Embryonic facial prominence (tissue), 1 donor: ENCODE measurements at regions not wholly inside any gene's neighbourhood (a gene's known extent, or its start where the extent isn't known, plus 50 kb on each side); places are given as distances from the start of the nearest gene placed in this dataset.

Experiments used
- DNase-seq: peaks from one replicate; pipeline ENCODE4 v3.0.0-alpha.2; 2016; ENCODE audit errors: extremely low spot score

DNA sequence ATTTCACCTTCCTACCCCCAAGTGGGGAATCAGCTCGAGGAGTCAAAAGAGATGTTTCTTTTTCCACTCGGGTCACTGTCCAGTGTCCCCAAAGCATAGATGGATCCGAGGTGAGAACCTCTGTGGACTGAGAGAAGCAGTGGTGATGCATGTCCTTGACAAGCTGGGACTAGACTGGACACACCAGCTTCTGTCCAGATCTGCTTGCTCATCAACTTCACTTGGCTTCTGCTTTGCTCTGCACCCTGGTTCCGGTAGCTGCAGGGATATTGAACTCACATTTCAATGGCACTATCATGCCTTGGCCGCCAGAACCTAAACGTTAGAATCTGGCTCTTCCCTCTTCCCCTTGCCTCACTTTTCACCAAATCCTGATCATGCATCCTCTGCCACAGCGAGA lies 50.3 kb upstream of the CXCL12 start:
- no peak for DNase-seq

DNA sequence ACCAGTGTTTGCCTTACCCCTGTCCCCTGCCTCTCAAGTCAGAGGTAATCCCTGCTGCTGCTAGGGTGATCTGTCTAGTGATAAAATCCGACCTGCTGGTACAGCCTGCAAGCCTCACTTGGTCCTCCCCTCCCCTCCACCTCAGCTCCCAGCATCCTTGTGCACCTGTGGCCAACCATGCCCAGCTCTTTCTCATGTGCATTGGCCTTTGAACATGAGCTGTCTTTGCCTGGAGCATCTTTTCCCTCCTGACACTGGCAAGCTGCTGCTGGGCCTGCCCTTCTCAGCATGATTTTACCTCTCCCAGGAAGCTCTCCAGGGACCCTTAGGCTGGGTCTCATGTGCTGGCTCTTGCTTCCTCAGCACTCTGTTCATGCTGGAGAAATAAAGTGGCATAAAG lies 51.3 kb upstream of the CXCL12 start:
- DNase-seq = no peak

DNA sequence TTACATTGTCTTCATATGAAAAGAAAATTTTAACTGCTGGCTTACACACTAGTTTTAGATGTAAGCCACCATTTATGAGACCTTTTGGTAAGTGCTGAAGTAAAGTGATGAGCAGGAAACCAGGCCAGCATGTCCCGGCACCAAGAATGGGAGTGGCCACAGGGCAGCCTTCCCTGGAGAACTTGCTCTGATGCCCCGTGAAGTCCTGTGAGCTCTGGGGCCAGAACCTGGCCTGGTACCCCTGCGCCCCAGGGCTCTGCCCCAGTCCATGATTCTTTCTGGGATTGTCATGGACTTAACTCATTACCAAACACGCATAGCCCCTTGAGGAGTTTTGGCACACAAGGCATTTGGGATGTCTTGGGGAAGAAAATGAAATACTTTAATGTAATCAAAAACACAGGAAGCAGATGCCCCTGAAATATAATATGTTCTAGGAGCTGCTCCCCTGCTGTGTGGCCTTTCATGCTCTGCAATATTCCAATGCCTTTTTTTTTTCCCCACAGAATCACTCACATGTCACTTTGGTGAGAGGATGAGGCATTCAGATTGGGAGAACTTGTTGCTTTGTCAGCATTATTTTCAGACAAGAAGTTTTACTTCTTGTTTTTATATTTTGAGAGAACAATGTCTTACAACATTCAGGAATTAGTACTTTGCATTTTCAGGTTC lies 53.1 kb upstream of the CXCL12 start:
- no peak for DNase-seq

DNA sequence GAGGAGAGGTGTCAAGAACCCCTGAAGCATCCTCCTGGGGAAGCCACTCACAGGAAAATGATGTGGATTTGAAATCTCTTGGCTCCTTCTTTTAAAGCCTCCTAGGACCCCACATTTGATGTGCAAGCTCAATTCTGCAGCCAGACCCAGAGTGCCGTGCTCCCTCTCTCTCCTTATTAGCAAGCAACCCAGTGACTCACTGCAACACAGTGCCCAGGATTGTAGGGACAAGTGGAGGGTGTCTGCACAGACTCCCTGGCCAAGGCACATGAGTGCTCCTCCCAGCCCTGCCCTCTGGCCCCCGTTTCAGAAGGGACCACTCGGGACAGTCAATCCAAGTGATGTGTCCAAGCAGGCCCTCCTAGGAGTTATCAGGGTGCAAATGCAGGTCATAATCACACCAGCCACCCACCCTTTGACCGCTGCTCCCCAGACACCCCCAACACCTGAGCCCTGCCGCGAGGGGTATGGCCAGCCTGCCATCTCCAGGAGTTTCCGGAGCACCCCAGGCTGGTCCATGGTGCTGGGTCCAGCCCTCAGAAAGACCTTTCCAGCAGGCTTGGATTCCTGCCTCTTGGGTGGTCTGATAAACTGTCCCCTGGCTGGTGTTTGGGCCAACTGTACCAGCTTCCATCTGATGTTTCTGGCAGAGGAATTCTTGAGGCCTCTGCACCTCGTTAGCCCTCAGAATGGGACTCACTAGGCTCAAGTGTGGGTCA lies 54.5 kb upstream of the CXCL12 start:
- no peak for DNase-seq

DNA sequence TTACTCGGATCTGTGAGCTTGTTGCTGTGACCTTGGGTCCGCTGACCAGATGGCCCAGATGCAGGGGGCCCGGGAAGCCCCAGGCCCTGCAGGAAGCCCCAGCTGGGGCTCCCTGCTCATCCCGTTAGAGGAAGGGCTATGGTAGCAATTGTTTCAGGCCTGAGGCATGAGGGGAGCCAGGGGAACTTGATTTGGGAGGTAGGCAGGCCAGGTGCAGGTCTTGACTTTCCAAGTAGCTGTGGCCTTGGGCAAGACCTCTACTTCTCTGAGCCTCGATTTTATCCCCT lies 55.0 kb upstream of the CXCL12 start:
- DNase-seq = no peak

DNA sequence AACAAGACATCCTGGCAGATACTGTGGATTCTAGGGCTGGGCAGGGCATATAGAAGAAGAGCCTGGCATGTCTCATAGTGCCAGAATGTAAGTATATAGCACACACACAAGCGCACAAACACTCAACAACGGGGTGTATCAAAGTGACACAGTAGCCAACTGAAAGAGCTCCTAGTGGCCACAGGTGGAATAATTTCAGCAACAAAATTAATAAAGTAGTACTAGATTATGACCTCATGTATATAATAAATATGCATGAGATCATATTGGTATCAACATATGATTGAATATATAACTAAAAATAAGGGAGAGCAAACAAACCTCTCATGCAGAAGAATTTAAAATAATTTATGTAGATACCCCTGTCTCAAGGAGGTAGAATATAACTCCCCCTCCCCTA lies 72.4 kb upstream of the CXCL12 start:
- DNase-seq = no peak

DNA sequence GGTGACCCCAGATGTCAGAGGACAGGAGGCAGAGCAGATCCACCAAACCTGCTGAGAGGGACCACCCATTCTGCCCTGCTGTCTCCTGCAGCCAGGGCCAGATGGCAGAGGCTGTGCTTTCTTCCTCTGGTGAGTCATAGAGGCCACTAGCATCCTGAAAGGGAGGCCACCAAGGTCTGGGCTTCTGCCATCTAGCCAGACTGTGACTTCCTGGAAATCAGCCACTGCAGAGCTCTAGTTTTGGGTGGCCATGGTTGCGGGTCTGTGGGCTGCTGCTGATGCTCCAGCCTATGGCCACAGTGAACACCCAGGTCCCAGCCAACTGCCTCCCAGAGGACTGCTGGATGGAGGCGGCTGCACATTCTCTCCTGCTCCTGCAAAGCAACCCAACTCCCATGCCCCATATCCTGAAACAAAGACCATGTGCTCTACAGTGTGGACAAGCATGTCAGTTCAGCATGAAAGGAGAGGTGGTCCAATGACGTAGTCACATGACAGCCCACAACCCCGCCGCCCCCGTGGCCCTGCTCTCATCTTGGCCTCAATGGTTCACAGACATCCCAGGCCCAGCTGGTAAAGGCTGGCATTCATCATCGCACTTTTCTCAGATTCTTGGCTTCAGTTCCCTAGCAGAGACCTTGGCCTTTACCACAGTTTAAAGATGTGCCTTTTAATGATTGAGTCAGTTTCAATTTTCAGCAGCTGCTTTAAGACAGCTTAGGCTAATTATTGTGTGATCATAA lies 73.9 kb upstream of the CXCL12 start:
- DNase-seq = no peak

DNA sequence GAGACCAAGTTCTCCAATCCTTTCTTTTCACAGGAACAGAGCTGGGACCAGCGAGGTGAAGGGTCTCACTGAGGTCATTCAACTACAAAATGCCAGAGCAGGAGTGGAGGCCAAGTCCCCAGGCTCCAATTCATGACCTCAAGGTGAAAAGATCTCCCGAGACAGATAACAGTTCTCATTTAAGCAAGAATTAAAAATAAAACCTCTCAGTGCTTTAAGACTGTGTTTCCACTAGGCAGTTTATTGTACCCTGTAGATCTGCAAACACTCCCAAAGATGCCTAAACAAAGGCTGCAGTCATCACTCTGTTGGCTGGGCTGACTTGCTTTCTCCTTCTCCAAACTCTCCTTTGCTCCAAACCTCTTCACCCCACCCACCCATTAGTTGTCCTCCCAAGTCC lies 74.8 kb upstream of the CXCL12 start:
- DNase-seq = no peak

DNA sequence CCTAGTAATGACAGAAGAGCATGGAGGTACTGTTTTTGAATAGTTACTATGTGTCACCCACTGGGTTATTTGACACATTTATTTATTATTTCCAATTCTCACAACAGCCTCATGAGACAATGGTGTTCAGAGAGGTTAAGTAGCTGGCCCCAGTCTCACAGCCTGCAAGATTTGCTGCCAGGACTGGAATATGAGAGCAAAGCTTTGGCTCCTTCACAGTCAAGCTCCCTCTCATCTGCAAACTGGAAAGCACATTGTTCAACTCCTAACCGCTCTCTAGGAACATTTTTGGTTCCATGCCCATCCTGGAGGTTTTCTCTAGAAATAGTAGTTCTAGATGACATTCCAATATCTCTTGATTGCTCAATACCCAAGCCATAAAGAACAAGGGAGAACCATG lies 75.5 kb upstream of the CXCL12 start:
- no peak for DNase-seq

DNA sequence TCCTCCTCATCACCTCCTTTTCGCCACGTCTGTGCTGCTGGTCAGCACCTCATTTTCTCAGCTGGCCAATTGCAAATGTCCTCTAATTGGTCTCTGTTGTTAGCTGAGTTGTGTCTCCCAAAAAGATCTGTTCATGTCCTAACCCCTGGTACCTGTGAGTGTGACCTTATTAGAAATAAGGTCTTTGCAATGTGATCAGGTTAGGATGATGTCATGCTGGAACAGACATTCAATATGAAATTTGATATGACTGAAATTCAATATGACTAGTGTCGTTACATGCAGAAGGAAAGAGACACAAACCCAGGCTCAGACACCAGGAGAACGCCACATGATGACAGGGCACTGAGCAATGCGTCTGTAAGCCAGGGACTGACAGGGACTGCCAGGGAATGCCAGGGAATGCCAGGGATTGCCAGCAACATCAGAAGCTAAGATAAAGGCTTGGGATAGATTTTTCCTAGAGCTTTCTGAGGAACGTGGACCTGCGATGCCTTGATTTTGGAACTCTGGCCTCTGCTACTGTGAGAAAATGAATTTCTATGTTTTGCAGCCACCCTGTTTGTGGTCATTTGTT lies 77.5 kb upstream of the CXCL12 start:
- DNase-seq = no peak

DNA sequence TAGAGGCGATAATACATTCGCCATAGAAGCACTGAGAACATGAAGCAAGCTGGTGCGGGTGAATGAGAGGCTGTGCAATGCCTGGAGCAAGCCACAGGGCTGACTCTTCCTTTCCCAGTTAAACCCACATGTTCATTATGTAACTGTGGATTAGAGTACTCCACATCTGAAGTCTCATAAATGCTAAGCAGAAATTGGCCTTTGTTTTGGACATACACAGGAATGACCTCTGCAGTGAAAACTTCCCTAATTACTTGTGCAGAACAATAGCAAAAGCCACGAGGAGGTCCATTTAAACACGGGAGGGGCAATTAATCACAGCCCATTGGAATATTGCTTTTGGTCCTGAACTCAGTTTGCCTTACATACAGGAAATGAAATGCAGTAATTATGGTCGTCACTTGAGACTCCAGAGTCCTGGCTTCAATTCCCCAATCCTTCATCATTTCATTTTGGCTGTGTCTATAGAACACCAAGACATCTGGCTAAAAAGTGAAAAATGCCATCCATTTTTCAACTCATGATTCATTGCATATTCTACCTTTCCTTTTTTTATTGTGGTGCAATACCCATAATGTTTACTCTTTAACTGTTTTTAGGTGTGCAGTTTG lies 78.7 kb upstream of the CXCL12 start:
- DNase-seq = no peak

DNA sequence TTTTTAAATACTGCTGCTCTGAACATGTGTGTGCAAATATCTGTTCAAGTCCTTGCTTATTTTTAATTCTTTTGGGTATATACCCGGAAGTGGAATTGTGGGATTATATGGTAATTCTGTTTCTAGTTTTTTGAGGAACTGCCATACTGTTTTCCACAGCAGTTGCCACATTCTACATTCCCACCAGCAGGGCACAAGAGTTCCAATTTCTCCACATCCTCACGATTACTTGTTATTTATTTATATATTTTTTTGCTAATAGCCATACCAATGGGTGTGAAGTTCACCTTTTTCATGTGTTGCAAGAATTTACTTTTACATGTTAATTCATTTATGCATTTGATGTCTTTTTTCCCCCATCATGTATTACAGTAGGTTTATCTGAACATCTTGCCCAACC lies 79.6 kb upstream of the CXCL12 start:
- DNase-seq = no peak

DNA sequence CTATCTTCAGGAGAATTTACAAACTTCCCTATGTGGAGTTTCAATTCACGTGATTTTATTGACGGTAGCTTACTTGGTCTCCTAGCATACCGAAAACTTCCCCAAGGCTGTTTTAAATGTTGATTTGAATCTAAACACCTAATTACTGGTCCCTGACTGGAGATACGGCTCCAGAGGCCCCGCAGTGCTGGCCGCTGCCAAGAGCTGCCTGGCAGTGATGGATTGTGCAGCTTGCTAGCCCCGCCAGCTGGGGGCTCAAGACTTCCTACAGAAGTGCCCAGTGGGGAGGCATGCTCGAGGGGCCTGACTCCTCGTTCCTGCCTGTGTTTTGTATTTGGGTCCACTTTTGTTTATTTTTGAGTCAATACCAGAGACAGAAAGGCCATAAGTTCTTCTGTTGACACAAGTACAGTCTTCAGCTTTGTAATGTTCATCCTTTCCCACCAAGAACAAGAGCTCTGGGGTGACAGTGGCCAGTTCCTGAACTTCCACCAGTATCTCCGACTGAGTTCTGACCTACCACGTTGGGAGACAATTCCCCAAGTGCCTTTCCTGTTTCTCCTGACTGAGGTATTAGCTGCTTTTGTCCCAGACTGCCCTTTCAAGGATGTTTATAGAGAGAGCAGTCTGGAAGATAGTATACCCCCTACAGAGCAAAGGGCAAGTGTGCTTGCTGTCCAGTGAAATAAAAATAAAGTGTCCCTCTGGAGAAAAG lies 80.7 kb upstream of the CXCL12 start:
- DNase-seq = no peak

DNA sequence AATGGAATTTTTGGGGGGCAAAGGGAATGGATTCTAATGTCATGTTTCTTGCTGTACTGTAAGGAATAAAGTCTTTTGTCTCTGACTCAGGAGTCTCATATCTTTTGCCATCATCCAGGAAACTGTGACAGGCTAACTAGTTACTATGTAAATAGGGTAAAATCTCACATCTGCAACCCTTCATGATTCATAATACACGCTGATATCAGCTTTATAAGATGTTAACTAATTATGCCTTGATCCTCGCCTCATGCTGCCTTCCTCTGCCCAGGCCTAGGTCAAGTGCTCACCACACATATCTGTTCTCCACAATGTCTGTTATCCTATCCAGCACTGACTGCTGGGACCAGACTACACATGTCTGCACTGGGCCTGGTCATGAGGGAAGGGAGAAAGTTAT lies 81.3 kb upstream of the CXCL12 start:
- DNase-seq = no peak

DNA sequence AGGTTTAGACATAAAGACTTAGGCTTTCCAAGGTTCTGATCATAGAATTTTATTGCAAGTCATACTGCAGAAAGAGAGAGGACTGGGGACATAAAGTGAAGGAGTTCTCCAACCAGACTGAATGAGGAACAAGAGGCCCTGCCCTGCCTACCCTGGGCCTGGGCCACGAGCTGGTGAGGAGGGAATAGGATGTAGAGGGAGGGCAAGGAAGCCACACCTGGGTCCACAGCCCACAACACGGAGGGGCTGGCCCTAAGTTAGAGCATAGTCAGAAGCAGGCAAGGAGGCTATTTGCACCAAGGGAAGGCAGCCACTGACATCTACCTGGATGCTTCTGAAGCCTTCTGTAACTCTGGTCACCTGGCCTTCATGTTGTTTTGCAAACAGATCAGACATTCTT lies 82.2 kb upstream of the CXCL12 start:
- DNase-seq = no peak

DNA sequence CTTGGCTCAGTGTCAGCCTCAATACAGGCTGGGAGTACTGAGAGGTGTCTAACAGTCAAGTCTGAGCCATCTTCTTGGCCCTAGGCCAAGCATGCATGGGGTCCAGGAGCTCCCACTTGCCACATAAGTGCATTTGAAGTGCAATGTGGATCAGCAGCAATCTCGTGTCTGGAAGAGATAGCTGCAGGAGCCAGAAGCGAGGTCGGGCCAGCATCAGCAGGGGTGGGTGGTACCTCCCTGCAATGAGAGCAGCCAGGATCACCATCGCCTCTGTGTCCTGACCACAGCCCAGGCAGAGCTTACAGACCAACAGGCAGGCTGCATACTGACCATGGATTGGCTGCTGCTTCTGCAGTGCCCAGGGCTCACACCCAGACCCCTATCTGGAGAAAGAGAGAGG lies 83.0 kb upstream of the CXCL12 start:
- DNase-seq = no peak

DNA sequence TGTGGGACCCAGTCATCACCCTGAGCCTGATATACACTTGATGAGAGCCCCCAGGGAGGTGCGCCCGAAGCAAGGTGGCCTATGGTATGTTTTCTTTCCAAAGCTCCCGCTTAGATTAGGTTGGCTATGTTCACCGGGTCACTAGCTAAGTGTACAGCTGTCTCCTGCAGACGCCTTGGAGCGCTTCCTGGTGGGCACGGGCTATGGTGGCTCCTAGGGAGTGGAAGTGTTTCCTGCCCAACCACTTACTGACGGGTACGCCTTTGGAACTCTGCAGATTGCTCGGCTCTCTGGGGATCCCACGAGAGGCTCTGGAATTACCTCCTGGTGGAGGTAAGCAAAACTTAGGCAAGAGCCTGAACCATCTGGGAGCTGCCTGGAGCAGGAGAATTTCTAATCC lies 83.6 kb upstream of the CXCL12 start:
- no peak for DNase-seq

DNA sequence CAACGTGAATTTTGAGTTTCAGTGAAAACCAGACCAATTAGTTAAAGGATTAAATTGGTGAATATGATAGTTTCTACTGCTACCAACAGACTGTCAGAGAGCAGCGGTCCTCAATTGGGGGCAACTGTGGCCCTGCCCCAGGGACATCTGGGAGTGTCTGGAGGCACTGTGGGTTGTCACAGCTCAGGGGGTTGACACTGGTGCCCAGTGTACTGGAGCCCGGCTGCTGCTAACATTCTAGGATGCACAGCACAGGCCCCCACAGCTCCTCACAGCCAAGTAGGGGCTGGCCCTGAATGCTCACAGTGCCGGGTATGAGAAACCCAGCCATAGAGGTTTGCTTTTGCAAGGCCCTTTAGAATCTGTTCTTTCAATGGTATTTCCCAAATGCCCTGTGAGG lies 84.1 kb upstream of the CXCL12 start:
- DNase-seq = no peak

DNA sequence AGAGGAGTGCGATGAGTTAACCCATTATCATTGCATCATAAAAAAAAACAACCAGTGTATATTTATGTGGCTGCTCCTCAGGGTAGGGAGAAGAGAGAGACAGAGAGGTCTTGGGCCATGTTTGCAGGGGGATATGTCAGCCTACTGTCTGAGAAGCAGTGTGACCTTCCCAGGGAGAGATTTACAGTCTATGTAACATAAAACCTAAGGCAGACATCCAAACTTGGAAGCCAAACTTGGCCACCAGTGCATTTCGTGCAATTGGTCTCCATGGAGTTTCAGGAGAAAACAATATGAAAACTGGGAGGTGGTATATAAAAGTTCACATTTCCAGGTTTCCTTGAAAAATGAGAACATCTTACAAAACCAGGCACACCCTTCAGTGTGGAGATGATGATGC lies 85.9 kb upstream of the CXCL12 start:
- no peak for DNase-seq

DNA sequence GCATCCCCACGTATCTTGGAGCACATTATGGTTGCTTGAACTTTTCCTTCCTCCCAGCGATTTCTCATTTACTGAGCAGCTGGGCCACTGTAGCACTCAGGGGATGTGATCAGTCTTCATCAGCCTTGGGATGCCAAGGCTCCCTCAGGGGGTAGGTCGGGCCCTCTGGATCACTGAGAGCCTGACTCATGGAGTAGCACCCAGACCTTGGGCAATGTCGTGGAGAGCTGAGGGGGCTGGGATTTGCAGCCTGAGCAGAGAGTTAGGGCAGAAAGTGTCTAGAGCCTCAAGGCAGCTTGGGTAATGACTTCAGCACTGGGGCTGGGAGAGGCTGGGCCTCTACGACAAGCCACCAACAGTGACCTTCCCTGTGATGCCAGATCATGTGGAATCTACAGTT lies 86.5 kb upstream of the CXCL12 start:
- no peak for DNase-seq

DNA sequence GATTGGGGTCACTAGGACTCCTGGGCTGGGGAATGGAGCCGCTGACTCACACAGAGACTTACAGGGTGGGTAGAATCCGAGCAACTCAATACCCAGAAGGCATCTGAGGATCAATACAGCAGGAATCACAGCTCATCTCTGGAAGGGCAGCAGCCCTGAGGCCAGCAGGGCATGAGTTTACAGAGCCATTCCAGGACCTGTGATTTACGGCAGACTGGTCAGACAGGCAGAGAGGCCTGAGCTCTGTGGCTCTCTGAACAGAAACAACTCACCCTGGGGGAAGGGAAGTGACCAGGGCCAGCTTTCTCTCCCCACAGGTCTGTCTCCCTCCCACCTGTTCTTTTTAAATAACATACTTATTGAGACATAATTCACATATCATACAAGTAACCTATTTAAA lies 88.2 kb upstream of the CXCL12 start:
- DNase-seq = no peak
